ENCODE measurements at regions not wholly inside any gene's neighbourhood (a gene's known extent, or its start where the extent isn't known, plus 50 kb on each side); places are given as distances from the start of the nearest gene placed in this dataset.

DNA sequence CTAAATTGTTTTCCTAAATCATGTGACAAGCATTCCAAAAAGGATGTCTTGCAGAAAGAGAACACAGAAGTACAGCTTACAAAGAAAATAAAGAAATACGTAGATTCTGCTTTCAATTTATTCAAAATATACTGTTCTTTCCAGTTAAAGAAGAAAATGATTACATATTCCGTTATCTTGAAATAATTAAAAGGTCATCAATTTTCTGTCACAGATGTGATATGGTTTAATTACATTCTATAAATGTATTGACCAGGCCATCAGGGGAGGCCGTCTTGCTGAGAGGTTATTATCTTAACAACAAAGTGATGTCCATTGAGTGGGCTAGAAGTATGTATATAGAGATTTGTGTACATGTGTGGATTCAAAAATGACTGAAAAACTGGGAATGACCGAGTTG, 432.9 kb downstream of the SETD4 start:
- H3K23ac ChIP-seq (ENCODE audit: insufficient read length, low read depth, low read length): no peak overlapping the region
- DNase-seq: no peak
- no peak overlapping the region for H2BK120ac ChIP-seq (ENCODE audit: low read depth, low read length, poor library complexity, severe bottlenecking)
- Mint-ChIP-seq H3K4me1 (peaks cover 19 to 28% of the 10 kb centered on the region in 2 experiments), H3K27ac (no peak overlapping the region), H3K27me3 (ENCODE audit: low read depth) (no peaks in the 10 kb centered on the region), H3K4me3 (no peak overlapping the region), H3K9me3 (no peaks in the 10 kb centered on the region), H3K36me3 (ENCODE audit: insufficient read depth in 1 of 3, low read depth in 3 of 3) (no peaks in the 10 kb centered on the region)
- no CpG with 5 or more reads among the region's 4 CpGs for WGBS (ENCODE audit: extremely low coverage, insufficient read length, low lambda C conversion rate)
- no peak overlapping the region for H2BK20ac ChIP-seq (ENCODE audit: low read depth, low read length, poor library complexity, severe bottlenecking)
- H3K4ac ChIP-seq (ENCODE audit: low read depth, low read length): no peak overlapping the region
- no peak overlapping the region for H4K8ac ChIP-seq (replicated peaks; ENCODE audit: insufficient read length, low read depth, low read length)
- TF ChIP-seq, protein P1, sequence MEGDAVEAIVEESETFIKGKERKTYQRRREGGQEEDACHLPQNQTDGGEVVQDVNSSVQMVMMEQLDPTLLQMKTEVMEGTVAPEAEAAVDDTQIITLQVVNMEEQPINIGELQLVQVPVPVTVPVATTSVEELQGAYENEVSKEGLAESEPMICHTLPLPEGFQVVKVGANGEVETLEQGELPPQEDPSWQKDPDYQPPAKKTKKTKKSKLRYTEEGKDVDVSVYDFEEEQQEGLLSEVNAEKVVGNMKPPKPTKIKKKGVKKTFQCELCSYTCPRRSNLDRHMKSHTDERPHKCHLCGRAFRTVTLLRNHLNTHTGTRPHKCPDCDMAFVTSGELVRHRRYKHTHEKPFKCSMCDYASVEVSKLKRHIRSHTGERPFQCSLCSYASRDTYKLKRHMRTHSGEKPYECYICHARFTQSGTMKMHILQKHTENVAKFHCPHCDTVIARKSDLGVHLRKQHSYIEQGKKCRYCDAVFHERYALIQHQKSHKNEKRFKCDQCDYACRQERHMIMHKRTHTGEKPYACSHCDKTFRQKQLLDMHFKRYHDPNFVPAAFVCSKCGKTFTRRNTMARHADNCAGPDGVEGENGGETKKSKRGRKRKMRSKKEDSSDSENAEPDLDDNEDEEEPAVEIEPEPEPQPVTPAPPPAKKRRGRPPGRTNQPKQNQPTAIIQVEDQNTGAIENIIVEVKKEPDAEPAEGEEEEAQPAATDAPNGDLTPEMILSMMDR (conservative IDR thresholded peaks at IDR 0.05): no peak
- no peaks in the 10 kb centered on the region for H3K27me3 ChIP-seq (ENCODE audit: insufficient read depth, low read length)
- H3T11ph ChIP-seq (ENCODE audit: low read length): no peak overlapping the region
- H3K9ac ChIP-seq (ENCODE audit: extremely low read depth, insufficient read length, low read length): no peak overlapping the region
- H3K79me2 ChIP-seq (ENCODE audit: insufficient read depth, low read length): no peaks in the 10 kb centered on the region
- H3K18ac ChIP-seq (ENCODE audit: insufficient read length, low read depth, low read length): no peak overlapping the region
- no peak overlapping the region for H2AK5ac ChIP-seq (ENCODE audit: insufficient read length, low read length)
- H2BK15ac ChIP-seq (ENCODE audit: low read depth, low read length): no peak overlapping the region
- no peak overlapping the region for H3K27ac ChIP-seq (ENCODE audit: insufficient read length, low read depth, low read length)
- no peaks in the 10 kb centered on the region for H3K9me3 ChIP-seq (ENCODE audit: control insufficient read depth, low read depth, low read length)
- H3K79me1 ChIP-seq (ENCODE audit: insufficient read depth, low read depth, low read length, poor library complexity, severe bottlenecking): no peaks in the 10 kb centered on the region
- H2BK5ac ChIP-seq (ENCODE audit: insufficient read length, low read length): no peak overlapping the region
- no peak overlapping the region for H3K14ac ChIP-seq (ENCODE audit: insufficient read depth, low read length)
- no peak overlapping the region for H2BK12ac ChIP-seq (ENCODE audit: insufficient read length, low read depth, low read length)
- H4K5ac ChIP-seq (ENCODE audit: insufficient read length, low read depth, low read length): no peak overlapping the region
- no peaks in the 10 kb centered on the region for H3K23me2 ChIP-seq (ENCODE audit: insufficient read length, low read depth, low read length, poor library complexity, severe bottlenecking)
- H3K4me2 ChIP-seq (ENCODE audit: insufficient read depth, insufficient read length, low read length): no peak overlapping the region
- H4K20me1 ChIP-seq (ENCODE audit: control insufficient read depth, insufficient read depth, insufficient read length): no peaks in the 10 kb centered on the region
- no peak overlapping the region for H2AFZ ChIP-seq (ENCODE audit: low read length)
- H3K4me1 ChIP-seq (ENCODE audit: insufficient read depth, low read length): peaks cover 9% of the 10 kb centered on the region
- no peak overlapping the region for H4K91ac ChIP-seq (ENCODE audit: insufficient read length, low read depth, low read length)
- no peak overlapping the region for H3K56ac ChIP-seq (ENCODE audit: insufficient read length, low read depth, low read length)

Measured in H9 (cell line).